ENCODE measurements at regions not wholly inside any gene's neighbourhood (a gene's known extent, or its start where the extent isn't known, plus 50 kb on each side); places are given as distances from the start of the nearest gene placed in this dataset.

GRCh38 chr15:35320158-35320780 is 225.7 kb downstream of the DPH6 start:
- WGBS, result 92% methylated on average over 5 of the region's 5 CpGs
- Histone ChIP-seq H3K36me3 (ENCODE audit: control insufficient read depth in 2 of 2, insufficient read depth in 2 of 2, low read length in 1 of 2) (no peaks in the 10 kb centered on the region), H3K4me3 (ENCODE audit: low read length in 2 of 2) (no peak overlapping the region), H3K27ac (ENCODE audit: low read depth in 1 of 2, low read length in 1 of 2) (no peak overlapping the region), H3K4me1 (ENCODE audit: control insufficient read depth in 2 of 2, insufficient read depth in 2 of 2, low read length in 2 of 2) (no peaks in the 10 kb centered on the region), H3K9me3 (ENCODE audit: control insufficient read depth in 2 of 2, insufficient read depth in 1 of 2, low read length in 1 of 2) (no peaks in the 10 kb centered on the region), H3K27me3 (ENCODE audit: control insufficient read depth in 2 of 2, insufficient read depth in 1 of 2, low read length in 1 of 2) (no peaks in the 10 kb centered on the region)
- no peak for DNase-seq (ENCODE audit: low read depth in 6 of 9, low spot score in 9 of 9)

GRCh38 chr15:35319354-35319753 is 226.6 kb downstream of the DPH6 start:
- Histone ChIP-seq H3K4me3 (ENCODE audit: low read length in 2 of 2) (no peak overlapping the region), H3K9me3 (ENCODE audit: control insufficient read depth in 2 of 2, insufficient read depth in 1 of 2, low read length in 1 of 2) (no peaks in the 10 kb centered on the region), H3K27me3 (ENCODE audit: control insufficient read depth in 2 of 2, insufficient read depth in 1 of 2, low read length in 1 of 2) (no peaks in the 10 kb centered on the region), H3K4me1 (ENCODE audit: control insufficient read depth in 2 of 2, insufficient read depth in 2 of 2, low read length in 2 of 2) (no peaks in the 10 kb centered on the region), H3K27ac (ENCODE audit: low read depth in 1 of 2, low read length in 1 of 2) (no peak overlapping the region), H3K36me3 (ENCODE audit: control insufficient read depth in 2 of 2, insufficient read depth in 2 of 2, low read length in 1 of 2) (no peaks in the 10 kb centered on the region)
- no peak for DNase-seq (ENCODE audit: low read depth in 6 of 9, low spot score in 9 of 9)
- 96% methylated on average over 8 of the region's 8 CpGs for WGBS

GRCh38 chr15:35317217-35317616 is 228.7 kb downstream of the DPH6 start:
- no peak overlapping the region for H3K4me3 ChIP-seq (ENCODE audit: low read length in 2 of 2)
- DNase-seq (ENCODE audit: low read depth in 6 of 9, low spot score in 9 of 9), result no peak
- H3K4me1 ChIP-seq (ENCODE audit: control insufficient read depth in 2 of 2, insufficient read depth in 2 of 2, low read length in 2 of 2), result no peaks in the 10 kb centered on the region
- H3K36me3 ChIP-seq (ENCODE audit: control insufficient read depth in 2 of 2, insufficient read depth in 2 of 2, low read length in 1 of 2), result no peaks in the 10 kb centered on the region
- H3K27ac ChIP-seq (ENCODE audit: low read depth in 1 of 2, low read length in 1 of 2), result no peak overlapping the region
- no peaks in the 10 kb centered on the region for H3K27me3 ChIP-seq (ENCODE audit: control insufficient read depth in 2 of 2, insufficient read depth in 1 of 2, low read length in 1 of 2)
- no peaks in the 10 kb centered on the region for H3K9me3 ChIP-seq (ENCODE audit: control insufficient read depth in 2 of 2, insufficient read depth in 1 of 2, low read length in 1 of 2)

- H3K27me3 ChIP-seq (ENCODE audit: control insufficient read depth in 2 of 2, insufficient read depth in 1 of 2, low read length in 1 of 2), result no peaks in the 10 kb centered on the region
- H3K36me3 ChIP-seq (ENCODE audit: control insufficient read depth in 2 of 2, insufficient read depth in 2 of 2, low read length in 1 of 2), result no peaks in the 10 kb centered on the region
- DNase-seq (ENCODE audit: low read depth in 6 of 9, low spot score in 9 of 9), result no peak
- H3K4me3 ChIP-seq (ENCODE audit: low read length in 2 of 2), result no peak overlapping the region
- no peak overlapping the region for H3K27ac ChIP-seq (ENCODE audit: low read depth in 1 of 2, low read length in 1 of 2)
- 89% methylated on average over 1 of the region's 1 CpG for WGBS
- H3K4me1 ChIP-seq (ENCODE audit: control insufficient read depth in 2 of 2, insufficient read depth in 2 of 2, low read length in 2 of 2), result no peaks in the 10 kb centered on the region
- no peaks in the 10 kb centered on the region for H3K9me3 ChIP-seq (ENCODE audit: control insufficient read depth in 2 of 2, insufficient read depth in 1 of 2, low read length in 1 of 2)
Measured at GRCh38 chr15:35312344-35312743, 227.2 kb upstream of the NANOGP8 start.

- Histone ChIP-seq H3K4me1 (ENCODE audit: control insufficient read depth in 2 of 2, insufficient read depth in 2 of 2, low read length in 2 of 2) (no peaks in the 10 kb centered on the region), H3K9me3 (ENCODE audit: control insufficient read depth in 2 of 2, insufficient read depth in 1 of 2, low read length in 1 of 2) (no peaks in the 10 kb centered on the region), H3K4me3 (ENCODE audit: low read length in 2 of 2) (no peak overlapping the region), H3K36me3 (ENCODE audit: control insufficient read depth in 2 of 2, insufficient read depth in 2 of 2, low read length in 1 of 2) (no peaks in the 10 kb centered on the region), H3K27ac (ENCODE audit: low read depth in 1 of 2, low read length in 1 of 2) (no peak overlapping the region), H3K27me3 (ENCODE audit: control insufficient read depth in 2 of 2, insufficient read depth in 1 of 2, low read length in 1 of 2) (no peaks in the 10 kb centered on the region)
- WGBS, result 91% methylated on average over 3 of the region's 3 CpGs
- no peak for DNase-seq (ENCODE audit: low read depth in 6 of 9, low spot score in 9 of 9)
Measured at GRCh38 chr15:35311615-35312014, 226.5 kb upstream of the NANOGP8 start.

GRCh38 chr15:35309886-35310285 is 224.8 kb upstream of the NANOGP8 start:
- H3K27me3 ChIP-seq (ENCODE audit: control insufficient read depth in 2 of 2, insufficient read depth in 1 of 2, low read length in 1 of 2), result no peaks in the 10 kb centered on the region
- 95% methylated on average over 3 of the region's 3 CpGs for WGBS
- H3K9me3 ChIP-seq (ENCODE audit: control insufficient read depth in 2 of 2, insufficient read depth in 1 of 2, low read length in 1 of 2), result no peaks in the 10 kb centered on the region
- no peaks in the 10 kb centered on the region for H3K4me1 ChIP-seq (ENCODE audit: control insufficient read depth in 2 of 2, insufficient read depth in 2 of 2, low read length in 2 of 2)
- no peak for DNase-seq (ENCODE audit: low read depth in 6 of 9, low spot score in 9 of 9)
- no peak overlapping the region for H3K27ac ChIP-seq (ENCODE audit: low read depth in 1 of 2, low read length in 1 of 2)
- no peak overlapping the region for H3K4me3 ChIP-seq (ENCODE audit: low read length in 2 of 2)
- H3K36me3 ChIP-seq (ENCODE audit: control insufficient read depth in 2 of 2, insufficient read depth in 2 of 2, low read length in 1 of 2), result no peaks in the 10 kb centered on the region

GRCh38 chr15:35308802-35309201 is 223.7 kb upstream of the NANOGP8 start:
- H3K4me1 ChIP-seq (ENCODE audit: control insufficient read depth in 2 of 2, insufficient read depth in 2 of 2, low read length in 2 of 2), result no peaks in the 10 kb centered on the region
- WGBS, result 96% methylated on average over 2 of the region's 2 CpGs
- H3K27me3 ChIP-seq (ENCODE audit: control insufficient read depth in 2 of 2, insufficient read depth in 1 of 2, low read length in 1 of 2), result no peaks in the 10 kb centered on the region
- H3K9me3 ChIP-seq (ENCODE audit: control insufficient read depth in 2 of 2, insufficient read depth in 1 of 2, low read length in 1 of 2), result no peaks in the 10 kb centered on the region
- H3K36me3 ChIP-seq (ENCODE audit: control insufficient read depth in 2 of 2, insufficient read depth in 2 of 2, low read length in 1 of 2), result no peaks in the 10 kb centered on the region
- no peak overlapping the region for H3K27ac ChIP-seq (ENCODE audit: low read depth in 1 of 2, low read length in 1 of 2)
- no peak for DNase-seq (ENCODE audit: low read depth in 6 of 9, low spot score in 9 of 9)
- H3K4me3 ChIP-seq (ENCODE audit: low read length in 2 of 2), result no peak overlapping the region

GRCh38 chr15:35307676-35308075 is 222.6 kb upstream of the NANOGP8 start:
- no peak overlapping the region for H3K27ac ChIP-seq (ENCODE audit: low read depth in 1 of 2, low read length in 1 of 2)
- no peak overlapping the region for H3K4me3 ChIP-seq (ENCODE audit: low read length in 2 of 2)
- 99% methylated on average over 1 of the region's 1 CpG for WGBS
- no peaks in the 10 kb centered on the region for H3K36me3 ChIP-seq (ENCODE audit: control insufficient read depth in 2 of 2, insufficient read depth in 2 of 2, low read length in 1 of 2)
- H3K9me3 ChIP-seq (ENCODE audit: control insufficient read depth in 2 of 2, insufficient read depth in 1 of 2, low read length in 1 of 2), result no peaks in the 10 kb centered on the region
- no peak for DNase-seq (ENCODE audit: low read depth in 6 of 9, low spot score in 9 of 9)
- H3K27me3 ChIP-seq (ENCODE audit: control insufficient read depth in 2 of 2, insufficient read depth in 1 of 2, low read length in 1 of 2), result no peaks in the 10 kb centered on the region
- H3K4me1 ChIP-seq (ENCODE audit: control insufficient read depth in 2 of 2, insufficient read depth in 2 of 2, low read length in 2 of 2), result no peaks in the 10 kb centered on the region

- DNase-seq (ENCODE audit: low read depth in 6 of 9, low spot score in 9 of 9), result no peak
- H3K4me3 ChIP-seq (ENCODE audit: low read length in 2 of 2), result no peak overlapping the region
- H3K27me3 ChIP-seq (ENCODE audit: control insufficient read depth in 2 of 2, insufficient read depth in 1 of 2, low read length in 1 of 2), result no peaks in the 10 kb centered on the region
- H3K36me3 ChIP-seq (ENCODE audit: control insufficient read depth in 2 of 2, insufficient read depth in 2 of 2, low read length in 1 of 2), result no peaks in the 10 kb centered on the region
- no peak overlapping the region for H3K27ac ChIP-seq (ENCODE audit: low read depth in 1 of 2, low read length in 1 of 2)
- no peaks in the 10 kb centered on the region for H3K9me3 ChIP-seq (ENCODE audit: control insufficient read depth in 2 of 2, insufficient read depth in 1 of 2, low read length in 1 of 2)
- H3K4me1 ChIP-seq (ENCODE audit: control insufficient read depth in 2 of 2, insufficient read depth in 2 of 2, low read length in 2 of 2), result no peaks in the 10 kb centered on the region
- WGBS, result 97% methylated on average over 1 of the region's 1 CpG
Measured at GRCh38 chr15:35307026-35307425, 221.9 kb upstream of the NANOGP8 start.

All from thymus (tissue), 11 donors.